Kidney (tissue), 13 donors: ENCODE measurements at regions not wholly inside any gene's neighbourhood (a gene's known extent, or its start where the extent isn't known, plus 50 kb on each side); places are given as distances from the start of the nearest gene placed in this dataset.
A peak's percentile ranks its signal among the peaks of the same experiment; 100 is the strongest.

Experiments used
- DNase-seq, 5 donors: peaks; one replicate each; pipeline ENCODE4 v3.0.0-alpha.2; 2013 to 2020
- FAIRE-seq: peaks from 2 replicates; lab custom pipeline; 2012; peaks lifted over from hg19 to GRCh38; lab: Jason Lieb, UNC
- H3K27ac ChIP-seq, 2 donors: one replicate each; pipeline ENCODE4 v1.7.0; 2013; ENCODE audit warnings: low read depth in 2 of 2, low read length in 2 of 2, inconsistent platforms in 1 of 2
- H3K27me3 ChIP-seq: one replicate; pipeline ENCODE4 v1.7.1; 2013; ENCODE audit warnings: low read length, inconsistent platforms; ENCODE audit not compliant: control insufficient read depth, insufficient read depth
- H3K36me3 ChIP-seq, 3 donors: one replicate each; pipeline versions ENCODE4 v1.7.0 to v1.7.1; 2013; ENCODE audit warnings: low read length in 3 of 3, control low read depth in 1 of 3, inconsistent platforms in 1 of 3; ENCODE audit not compliant: insufficient read depth in 3 of 3, control insufficient read depth in 2 of 3
- H3K4me1 ChIP-seq, 3 donors: one replicate each; pipeline versions ENCODE4 v1.7.0 to v1.7.1; 2013; ENCODE audit warnings: low read length in 3 of 3, inconsistent platforms in 1 of 3, low read depth in 1 of 3; ENCODE audit not compliant: control insufficient read depth in 2 of 3, insufficient read depth in 2 of 3
- H3K4me3 ChIP-seq, 3 donors: one replicate each; pipeline versions ENCODE4 v1.7.0 to v1.8.1; 2013; ENCODE audit warnings: low read length in 3 of 3, control low read depth in 1 of 3, inconsistent platforms in 1 of 3
- H3K9ac ChIP-seq, 3 donors: one replicate each; pipeline versions ENCODE4 v1.7.0 to v1.7.1; 2013; ENCODE audit warnings: low read length in 3 of 3, control low read depth in 1 of 3, inconsistent platforms in 1 of 3
- H3K9me3 ChIP-seq, 3 donors: one replicate each; pipeline versions ENCODE4 v1.7.0 to v1.7.1; 2013; ENCODE audit warnings: low read length in 3 of 3, control low read depth in 1 of 3, inconsistent platforms in 1 of 3; ENCODE audit not compliant: control insufficient read depth in 2 of 3, insufficient read depth in 1 of 3
- intact Hi-C: fragments of 100-400 bp; cut with DNase I; formaldehyde crosslinking; loops from one replicate; pipeline ENCODE4 v1.11.1; 2022
- TF ChIP-seq, protein P1 (sequence below): IDR thresholded peaks from 3 replicates; pipeline ENCODE4 v1.5.1; 2012; ENCODE audit warnings: mild to moderate bottlenecking, moderate library complexity, borderline replicate concordance; ENCODE audit not compliant: insufficient read depth; ENCODE audit errors: extremely low read depth
- donor health status: control.
- donor health status: control.
- donor health status: control.
- donor health status: control.
- donor health status: control.
- donor health status: DM: yes; HTN: yes; CAD: no.
- donor health status: Normal renal cell carcinoma (clear cell type).

DNA sequence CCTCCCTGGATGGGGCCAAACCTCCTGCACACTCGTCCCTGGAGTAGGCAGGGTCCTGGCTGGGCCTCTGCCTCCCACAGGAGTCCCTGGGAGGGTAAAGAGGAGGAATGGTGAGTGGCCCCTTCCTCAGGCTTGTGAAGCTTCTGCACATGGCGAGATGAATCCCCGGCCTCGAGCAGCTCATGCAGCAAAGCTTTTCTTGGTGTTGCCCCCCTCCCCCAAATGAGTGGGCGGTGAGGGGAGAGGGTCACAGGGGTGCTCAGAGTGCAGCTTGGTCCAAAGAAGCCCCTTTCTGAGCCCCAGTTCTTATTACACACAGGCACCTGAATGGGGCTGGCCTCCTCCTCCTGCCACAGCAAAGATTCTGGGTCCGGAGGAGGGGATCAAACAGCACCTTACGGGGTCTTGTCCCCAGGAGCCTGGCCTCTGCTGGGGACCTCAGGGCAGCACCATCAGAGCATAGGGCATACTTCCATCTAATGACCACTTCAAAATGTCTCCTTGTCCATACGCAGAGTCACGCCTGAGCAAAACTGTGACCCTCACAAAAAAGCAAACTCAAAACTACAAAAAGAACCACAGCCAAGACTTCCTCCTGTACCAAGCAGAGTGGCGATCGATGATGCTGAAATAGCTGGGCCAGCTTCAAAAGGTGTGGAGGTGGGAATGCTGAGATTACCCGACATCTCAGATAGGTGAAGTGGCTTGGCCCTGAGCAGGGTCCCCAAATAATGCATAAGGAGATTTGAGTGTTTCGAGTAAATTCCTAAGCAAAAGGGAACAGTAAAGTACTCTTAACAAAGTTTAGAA is 148.4 kb upstream of the TWIST2 start:
- no peaks in the 10 kb centered on the region for H3K9me3 ChIP-seq
- H3K36me3 ChIP-seq: no peaks in the 10 kb centered on the region
- intact Hi-C loops: no loop called here
- H3K9ac ChIP-seq: no peak overlapping the region
- DNase-seq (peak in 1 of 5 donors; percentile 30), FAIRE-seq (no peak)
- H3K27ac ChIP-seq: no peak overlapping the region
- H3K4me1 ChIP-seq: no peaks in the 10 kb centered on the region
- TF ChIP-seq, protein P1, sequence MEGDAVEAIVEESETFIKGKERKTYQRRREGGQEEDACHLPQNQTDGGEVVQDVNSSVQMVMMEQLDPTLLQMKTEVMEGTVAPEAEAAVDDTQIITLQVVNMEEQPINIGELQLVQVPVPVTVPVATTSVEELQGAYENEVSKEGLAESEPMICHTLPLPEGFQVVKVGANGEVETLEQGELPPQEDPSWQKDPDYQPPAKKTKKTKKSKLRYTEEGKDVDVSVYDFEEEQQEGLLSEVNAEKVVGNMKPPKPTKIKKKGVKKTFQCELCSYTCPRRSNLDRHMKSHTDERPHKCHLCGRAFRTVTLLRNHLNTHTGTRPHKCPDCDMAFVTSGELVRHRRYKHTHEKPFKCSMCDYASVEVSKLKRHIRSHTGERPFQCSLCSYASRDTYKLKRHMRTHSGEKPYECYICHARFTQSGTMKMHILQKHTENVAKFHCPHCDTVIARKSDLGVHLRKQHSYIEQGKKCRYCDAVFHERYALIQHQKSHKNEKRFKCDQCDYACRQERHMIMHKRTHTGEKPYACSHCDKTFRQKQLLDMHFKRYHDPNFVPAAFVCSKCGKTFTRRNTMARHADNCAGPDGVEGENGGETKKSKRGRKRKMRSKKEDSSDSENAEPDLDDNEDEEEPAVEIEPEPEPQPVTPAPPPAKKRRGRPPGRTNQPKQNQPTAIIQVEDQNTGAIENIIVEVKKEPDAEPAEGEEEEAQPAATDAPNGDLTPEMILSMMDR: no peak
- H3K27me3 ChIP-seq: no peaks in the 10 kb centered on the region
- no peak overlapping the region for H3K4me3 ChIP-seq

DNA sequence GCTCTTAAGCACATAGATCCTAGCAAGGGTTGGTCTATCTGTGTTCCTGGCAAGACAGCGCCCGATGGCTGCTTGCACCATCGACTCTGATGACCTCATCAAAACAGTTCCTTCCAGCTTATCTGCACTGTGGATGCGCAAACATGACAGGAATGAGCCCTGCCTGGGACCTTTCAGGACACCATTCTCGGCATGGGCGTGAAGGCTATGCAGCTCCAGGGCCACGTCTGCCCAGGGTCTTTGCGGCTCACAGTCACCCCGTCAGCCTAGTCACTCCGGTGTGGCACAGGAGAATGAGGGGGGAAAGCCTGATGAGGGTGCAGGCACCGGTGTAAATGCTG is 147.8 kb upstream of the TWIST2 start:
- Histone ChIP-seq H3K4me3 (no peak overlapping the region), H3K4me1 (no peaks in the 10 kb centered on the region), H3K27me3 (no peaks in the 10 kb centered on the region), H3K9me3 (no peaks in the 10 kb centered on the region), H3K36me3 (no peaks in the 10 kb centered on the region), H3K9ac (no peak overlapping the region), H3K27ac (no peak overlapping the region)
- FAIRE-seq: no peak
- intact Hi-C loops: no loop called here
- peak in 1 of 5 donors; percentile 41 for DNase-seq
- TF ChIP-seq, protein P1: no peak

DNA sequence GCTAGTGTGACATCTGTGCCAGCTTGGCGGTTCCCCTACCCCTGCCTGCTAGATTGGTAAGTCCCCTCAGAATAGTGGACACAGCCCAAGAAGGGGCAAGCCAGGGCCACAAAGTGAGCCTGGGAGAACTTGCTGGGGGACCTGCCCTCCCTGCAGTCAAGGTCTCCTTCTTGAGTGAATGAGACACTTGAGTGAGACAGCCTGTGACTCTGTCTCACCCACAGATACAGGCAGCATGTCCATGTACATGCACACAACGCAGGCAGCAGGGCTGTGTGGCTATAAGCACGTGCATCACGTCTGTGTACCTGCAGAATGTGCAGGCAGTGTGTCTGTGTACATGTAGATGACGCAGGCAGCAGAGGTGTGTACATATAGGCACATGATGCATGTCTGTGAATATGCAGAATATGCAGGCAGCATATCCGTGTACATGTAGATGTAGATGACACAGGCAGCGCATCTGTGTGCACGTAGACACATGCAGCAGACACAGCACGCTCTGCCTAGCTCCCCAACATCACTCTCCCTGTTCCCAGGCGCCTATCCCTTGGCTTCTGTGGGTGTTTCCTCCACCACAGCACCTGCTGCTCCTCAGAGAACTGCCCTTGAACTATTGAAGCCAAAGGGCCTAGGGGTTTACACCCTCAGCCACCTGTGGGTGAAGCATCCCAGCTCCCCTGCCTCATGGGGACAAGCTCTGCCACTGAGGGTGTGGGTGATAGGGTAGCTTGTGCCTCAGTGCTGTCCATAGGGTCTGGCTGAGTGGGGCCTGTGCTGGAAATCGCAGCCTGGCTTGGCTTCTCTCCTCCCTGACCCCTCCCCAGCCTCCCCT is 147.2 kb upstream of the TWIST2 start:
- intact Hi-C loops: no loop called here
- TF ChIP-seq, protein P1: no peak
- Histone ChIP-seq H3K9me3 (no peaks in the 10 kb centered on the region), H3K9ac (no peak overlapping the region), H3K4me3 (no peak overlapping the region), H3K36me3 (no peaks in the 10 kb centered on the region), H3K27me3 (no peaks in the 10 kb centered on the region), H3K27ac (no peak overlapping the region), H3K4me1 (no peaks in the 10 kb centered on the region)
- no peak for FAIRE-seq
- no peak for DNase-seq
